HG02870 (cell line): ENCODE measurements at regions not wholly inside any gene's neighbourhood (a gene's known extent, or its start where the extent isn't known, plus 50 kb on each side); places are given as distances from the start of the nearest gene placed in this dataset.

Experiments used
- ATAC-seq: cut with Tn5 transposase; IDR thresholded peaks from one replicate; pipeline ENCODE4 v1.9.1; 2021; ENCODE audit warnings: mild to moderate bottlenecking, moderate library complexity; ENCODE audit not compliant: unreplicated experiment

GRCh38 chr6:144796070-144796469 is 510.9 kb downstream of the UTRN start:
- no peak for ATAC-seq

DNA sequence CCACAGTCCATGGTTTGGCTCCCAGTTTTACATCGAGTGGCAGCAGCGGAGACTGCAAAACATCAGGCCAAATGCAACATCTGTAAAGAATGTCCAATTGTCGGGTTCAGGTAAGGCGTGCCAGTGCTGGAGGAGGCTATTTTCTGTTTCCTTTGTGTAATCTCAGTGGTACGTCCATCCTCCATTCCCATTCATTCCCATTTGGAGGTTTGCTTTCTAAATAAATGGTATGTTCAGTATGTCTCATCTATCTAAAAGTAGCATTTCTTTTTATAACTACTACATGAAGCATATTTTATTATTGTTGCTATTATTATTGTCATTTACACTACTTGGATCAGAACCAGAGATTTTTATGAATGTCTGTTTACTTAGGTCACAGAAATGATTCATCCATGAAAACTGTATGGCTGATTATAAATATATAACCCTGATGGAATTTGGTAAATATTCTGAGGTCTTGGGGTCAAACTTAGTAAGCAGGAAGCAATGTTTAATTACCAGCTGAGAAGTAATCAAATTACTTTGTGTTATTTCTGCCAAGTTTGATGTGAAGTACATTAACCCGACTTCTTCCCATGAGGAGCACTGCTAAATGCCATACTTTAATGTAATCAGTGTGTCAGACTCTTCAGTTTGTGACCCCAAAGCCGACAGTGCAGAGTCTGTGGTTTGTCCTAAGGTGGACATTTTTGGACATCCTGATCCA is 512.9 kb downstream of the UTRN start:
- no peak for ATAC-seq

- no peak for ATAC-seq
Measured at GRCh38 chr6:144804246-144804790, 519.2 kb downstream of the UTRN start.

DNA sequence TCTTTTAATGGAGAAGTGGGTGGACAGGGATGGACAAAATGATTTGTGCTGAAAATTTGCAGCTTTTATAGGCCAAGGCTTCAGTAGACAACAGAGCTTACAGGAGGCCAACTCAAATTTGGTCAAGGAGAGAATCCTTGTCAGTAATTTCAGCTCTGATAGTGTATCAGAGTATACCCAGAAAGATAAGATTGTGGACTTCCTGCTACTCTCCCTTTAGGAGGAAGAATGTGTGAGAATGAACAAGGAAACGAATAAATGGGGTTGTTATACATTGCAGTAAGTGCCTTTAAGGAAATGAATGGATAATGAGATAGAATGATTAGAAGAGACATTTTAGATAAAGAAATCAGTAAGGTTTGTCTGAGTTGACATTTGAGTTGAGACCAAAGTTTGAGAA is 519.9 kb downstream of the UTRN start:
- no peak for ATAC-seq

DNA sequence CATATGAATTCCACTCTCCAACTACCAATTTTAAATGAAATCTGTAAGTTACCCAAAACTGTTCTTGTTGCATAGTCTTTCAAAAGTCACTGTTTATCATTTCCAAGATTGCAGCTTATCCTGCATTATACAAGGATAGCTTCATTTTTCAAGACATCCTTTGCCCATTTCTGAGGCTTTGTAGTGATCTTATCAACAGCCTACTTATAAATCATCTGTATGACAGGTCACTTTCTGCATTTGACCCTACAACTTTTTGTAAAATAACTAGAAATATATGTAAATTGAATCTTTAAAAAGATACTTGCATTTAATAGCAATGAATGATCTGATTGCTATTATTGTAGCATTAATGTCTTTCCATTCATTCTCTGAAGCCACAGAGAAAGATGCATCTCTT is 521.1 kb downstream of the UTRN start:
- ATAC-seq, result no peak

- ATAC-seq, result no peak
Measured at GRCh38 chr6:144809120-144809519, 524.0 kb downstream of the UTRN start.

DNA sequence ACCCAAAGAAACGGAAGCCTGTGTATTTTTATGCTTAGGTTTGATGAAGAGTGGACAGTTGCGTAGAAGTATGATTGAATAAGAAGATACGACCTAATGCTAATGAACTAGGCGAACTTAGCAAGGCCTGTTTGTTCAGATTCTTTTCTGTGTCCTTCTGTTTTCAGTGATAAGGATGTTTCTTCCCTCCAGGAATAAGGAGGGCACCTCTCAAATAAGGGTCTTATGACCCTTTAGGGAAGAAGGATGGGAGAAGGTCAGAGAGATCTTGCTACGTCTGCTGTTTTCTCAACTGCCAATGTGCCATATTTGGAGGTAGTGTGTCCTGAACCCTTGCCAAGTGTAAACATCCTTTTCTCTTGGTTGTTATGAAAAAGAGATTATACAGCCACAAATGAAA is 524.8 kb downstream of the UTRN start:
- ATAC-seq, result no peak

DNA sequence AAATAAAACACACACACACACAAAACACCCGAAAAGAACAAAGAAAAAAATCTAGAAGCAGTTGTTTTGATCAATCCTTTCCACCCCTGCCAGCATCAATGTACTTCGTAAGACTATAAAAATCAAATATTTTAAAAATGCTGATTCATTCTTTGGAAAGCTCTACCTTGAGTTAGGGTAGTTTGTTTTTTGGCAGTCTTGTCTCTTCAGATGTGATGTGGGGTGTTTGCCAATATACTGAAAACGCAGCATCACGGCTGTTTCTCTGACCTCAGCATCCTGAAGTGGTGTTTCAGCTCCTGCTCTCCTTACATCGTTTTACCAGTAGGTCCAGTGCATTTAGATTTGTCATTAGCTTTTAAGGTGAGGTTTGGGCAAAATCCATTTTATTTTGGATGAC is 526.0 kb downstream of the UTRN start:
- no peak for ATAC-seq

- ATAC-seq, result no peak
Measured at GRCh38 chr6:144816936-144817335, 531.8 kb downstream of the UTRN start.

DNA sequence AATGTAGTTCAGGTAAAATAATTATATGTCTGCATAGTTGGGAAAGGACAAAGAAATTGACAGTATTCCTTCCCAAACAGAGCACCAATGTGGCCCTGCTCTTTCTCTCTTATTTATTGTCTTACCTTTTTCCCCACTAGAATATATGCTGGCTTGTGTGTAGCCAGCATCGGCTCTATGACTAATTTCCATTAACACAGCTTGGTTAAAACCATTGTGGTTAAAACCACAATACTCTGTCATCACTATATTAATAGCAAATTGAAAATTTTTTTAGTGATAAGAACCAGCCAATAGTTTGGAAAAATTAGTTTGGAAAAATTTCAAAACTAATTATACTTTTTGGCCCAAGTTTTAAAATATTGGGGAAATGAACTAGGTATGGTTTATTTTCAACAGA is 535.1 kb downstream of the UTRN start:
- ATAC-seq, result no peak

DNA sequence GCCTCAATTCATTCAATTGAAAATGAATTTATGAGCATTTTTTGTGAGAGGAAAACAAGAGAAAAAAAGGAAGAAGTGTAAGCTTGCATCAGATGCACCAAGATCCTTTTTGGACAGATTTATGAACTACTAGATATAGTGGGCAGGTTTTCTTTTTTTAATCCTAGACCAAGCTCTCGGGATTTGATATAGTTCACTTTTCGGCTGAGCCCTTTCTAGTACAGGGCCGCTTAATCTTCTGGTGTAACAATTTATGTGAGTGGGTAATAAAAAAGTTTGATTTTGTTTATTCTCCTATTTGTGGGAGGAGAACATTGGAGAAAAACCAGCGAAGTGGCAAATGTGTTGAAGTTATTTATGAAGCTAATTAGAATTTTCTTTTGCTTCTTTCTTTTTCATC is 538.0 kb downstream of the UTRN start:
- no peak for ATAC-seq

DNA sequence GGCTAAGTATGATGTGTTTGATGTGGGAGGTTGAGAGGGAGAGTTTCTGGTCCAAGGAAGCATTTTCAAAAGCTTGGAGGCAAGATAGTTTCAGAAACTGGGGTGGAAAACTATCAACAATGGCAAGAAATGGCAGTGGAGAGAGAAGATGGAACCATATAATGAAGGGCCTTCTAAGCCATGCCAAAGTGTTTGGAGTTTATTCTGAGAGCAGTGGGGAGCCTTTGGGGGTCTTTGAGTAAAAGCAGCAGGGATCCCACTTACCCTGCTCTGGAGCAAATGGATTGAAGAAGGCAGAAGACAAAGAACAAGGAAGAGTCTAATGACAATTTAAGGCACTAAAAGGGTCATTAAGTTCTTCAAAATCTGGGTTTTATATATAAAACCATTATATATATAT is 538.9 kb downstream of the UTRN start:
- ATAC-seq, result no peak

DNA sequence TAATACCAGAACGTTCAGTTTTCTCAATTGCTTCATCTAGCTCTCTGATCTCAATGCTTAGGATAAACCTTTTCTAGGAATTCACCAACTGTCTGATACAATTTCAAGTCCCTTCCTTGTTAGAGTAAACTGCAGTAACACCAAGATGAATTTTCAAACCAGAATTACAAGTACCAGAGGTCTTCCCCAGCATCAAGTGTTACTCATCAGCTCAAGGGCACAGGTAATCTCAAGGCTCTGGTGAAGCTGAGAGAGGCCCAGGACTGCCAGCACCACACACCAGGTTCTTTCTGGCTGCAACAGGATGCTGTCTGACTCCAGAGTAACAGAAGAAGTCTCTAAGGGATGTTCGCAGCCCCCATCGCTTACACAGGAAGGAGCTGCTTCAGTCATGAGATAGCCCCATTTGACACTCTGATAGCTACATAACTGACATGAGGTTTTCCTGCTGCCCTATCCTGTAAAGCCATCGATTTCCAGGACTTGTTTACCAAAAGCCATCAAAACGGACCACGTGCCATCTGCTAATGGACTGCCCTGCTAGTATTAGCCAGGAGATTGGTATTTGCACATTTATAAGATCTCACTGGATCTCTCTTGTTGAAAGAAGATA is 549.4 kb downstream of the UTRN start:
- ATAC-seq, result no peak

GRCh38 chr6:144835322-144835973 is 550.3 kb downstream of the UTRN start:
- ATAC-seq, result no peak

GRCh38 chr6:144840619-144841018 is 555.5 kb downstream of the UTRN start:
- ATAC-seq, result no peak

- no peak for ATAC-seq
Measured at GRCh38 chr6:144843701-144844100, 558.6 kb downstream of the UTRN start.

- ATAC-seq, result no peak
Measured at GRCh38 chr6:144844596-144844995, 559.5 kb downstream of the UTRN start.

DNA sequence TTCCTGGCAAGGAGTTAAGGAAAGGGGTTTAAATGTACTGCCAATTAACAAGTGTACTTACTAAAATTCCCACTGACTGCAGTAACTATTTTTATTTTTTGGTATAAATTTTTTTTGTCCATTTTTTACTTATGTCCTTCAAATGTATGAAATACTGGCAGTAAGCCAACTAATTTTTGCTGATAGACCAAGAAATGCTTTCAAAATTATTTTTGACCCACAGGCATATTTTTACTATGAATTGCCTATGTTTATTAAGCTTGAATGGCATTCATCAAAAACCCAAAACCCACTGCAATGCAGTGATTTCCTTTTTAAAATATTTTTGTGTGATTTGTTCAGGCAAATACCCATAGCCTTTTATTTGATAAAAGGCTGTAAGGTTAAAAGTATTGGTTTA is 560.1 kb downstream of the UTRN start:
- no peak for ATAC-seq

GRCh38 chr6:144847916-144848315 is 562.8 kb downstream of the UTRN start:
- no peak for ATAC-seq

GRCh38 chr6:144849920-144850319 is 564.8 kb downstream of the UTRN start:
- ATAC-seq, result no peak

DNA sequence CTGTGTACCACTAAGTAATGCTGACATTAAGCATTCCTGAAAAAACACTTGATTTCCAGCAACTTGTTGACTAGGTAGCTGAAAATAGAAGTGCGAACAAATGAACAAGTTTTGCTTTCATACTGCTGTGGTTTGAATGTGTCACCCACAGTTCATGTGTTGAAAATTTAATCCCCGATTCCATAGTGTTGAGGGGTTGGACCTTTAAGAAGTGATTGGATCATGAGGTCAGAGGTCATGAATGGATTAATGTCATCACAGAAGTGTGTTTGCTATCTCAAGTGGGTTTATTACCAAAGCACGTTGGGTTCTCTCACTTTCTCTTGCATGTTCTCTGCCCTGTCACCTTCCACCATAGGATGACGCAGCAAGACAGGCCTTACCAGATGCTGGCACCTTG is 568.5 kb downstream of the UTRN start:
- ATAC-seq, result no peak

DNA sequence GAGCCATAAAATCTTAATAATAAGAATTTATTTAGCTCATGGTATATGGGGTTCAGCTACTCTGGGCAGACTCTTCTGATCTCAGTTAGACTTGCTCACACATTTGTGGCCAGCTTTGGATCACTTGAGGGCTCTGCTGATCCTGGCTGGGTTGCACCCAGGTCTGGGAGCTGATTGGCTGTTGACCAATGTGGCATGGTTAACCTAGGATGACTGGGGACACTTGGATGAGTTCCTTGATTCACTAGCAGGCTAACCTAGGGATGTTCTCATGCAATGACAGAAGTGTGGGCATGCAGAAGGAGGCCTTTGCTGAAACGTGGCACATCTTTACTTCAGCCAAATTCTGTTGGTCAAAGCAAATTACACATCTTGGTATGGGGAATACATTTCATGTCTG is 569.5 kb downstream of the UTRN start:
- ATAC-seq, result no peak
